ENCODE measurements at regions not wholly inside any gene's neighbourhood (a gene's known extent, or its start where the extent isn't known, plus 50 kb on each side); places are given as distances from the start of the nearest gene placed in this dataset.

DNA sequence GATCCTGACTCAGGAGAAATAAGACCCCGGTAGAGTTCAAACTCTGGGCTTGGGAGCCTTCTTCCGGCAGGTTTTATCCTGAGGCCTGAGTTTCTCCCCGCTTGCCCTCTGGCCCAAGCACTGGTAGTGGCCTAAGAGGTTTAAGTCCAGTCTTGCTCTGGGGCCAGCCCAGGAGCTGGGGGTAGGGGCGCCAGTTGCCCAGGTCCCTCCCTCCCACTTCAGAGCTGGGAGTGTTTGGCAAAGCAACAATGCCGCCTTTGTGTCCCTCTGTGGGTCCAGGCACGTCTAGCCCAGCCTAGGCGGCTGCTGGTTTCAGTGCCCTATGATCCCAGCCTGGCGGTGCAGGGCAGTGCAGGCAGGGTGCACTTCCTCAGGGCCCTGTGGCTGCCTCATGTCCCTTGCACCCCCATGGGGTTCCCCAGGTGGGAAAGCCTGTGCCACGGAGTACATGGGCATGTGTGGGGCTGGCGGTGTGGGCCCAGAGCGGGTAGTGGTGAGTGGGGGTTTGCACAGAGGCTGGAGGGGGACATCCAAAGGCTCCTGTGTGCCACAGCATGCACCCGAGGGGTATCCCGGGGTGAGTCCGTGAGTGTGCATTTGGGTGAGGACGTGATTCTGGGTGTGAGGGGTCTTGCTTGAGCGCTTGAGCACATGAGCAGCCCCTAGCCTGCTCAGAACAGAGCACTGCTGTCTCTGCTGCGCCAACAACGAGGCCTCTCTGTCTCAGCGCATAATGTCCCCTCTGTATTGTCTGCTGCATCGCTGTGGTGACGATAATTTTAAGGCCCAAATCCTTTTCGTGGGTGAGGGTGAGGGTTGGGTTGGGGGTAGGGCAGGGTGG is 61.7 kb upstream of the PSD2 start:
- DNase-seq (ENCODE audit: low spot score): peak; percentile 64

DNA sequence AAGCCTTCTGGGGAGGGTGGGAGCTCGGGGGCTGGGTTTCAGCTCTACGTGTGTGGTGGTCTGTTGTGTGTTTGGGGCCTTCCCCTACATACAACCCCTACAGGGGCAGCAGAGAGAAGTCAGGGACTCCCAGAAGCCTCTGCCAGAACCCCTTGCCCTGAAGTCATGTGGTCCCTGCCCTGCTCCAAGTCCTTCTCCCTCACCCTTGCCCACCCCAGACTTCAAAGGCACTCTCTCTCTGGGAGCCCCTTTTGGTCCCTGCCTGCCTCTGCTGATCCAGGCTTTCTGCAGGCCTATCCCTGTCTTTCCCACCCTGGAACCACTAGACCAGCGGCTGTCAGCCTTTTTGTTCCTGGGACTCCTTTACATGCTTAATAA is 61.1 kb upstream of the PSD2 start:
- no peak for DNase-seq (ENCODE audit: low spot score)

DNA sequence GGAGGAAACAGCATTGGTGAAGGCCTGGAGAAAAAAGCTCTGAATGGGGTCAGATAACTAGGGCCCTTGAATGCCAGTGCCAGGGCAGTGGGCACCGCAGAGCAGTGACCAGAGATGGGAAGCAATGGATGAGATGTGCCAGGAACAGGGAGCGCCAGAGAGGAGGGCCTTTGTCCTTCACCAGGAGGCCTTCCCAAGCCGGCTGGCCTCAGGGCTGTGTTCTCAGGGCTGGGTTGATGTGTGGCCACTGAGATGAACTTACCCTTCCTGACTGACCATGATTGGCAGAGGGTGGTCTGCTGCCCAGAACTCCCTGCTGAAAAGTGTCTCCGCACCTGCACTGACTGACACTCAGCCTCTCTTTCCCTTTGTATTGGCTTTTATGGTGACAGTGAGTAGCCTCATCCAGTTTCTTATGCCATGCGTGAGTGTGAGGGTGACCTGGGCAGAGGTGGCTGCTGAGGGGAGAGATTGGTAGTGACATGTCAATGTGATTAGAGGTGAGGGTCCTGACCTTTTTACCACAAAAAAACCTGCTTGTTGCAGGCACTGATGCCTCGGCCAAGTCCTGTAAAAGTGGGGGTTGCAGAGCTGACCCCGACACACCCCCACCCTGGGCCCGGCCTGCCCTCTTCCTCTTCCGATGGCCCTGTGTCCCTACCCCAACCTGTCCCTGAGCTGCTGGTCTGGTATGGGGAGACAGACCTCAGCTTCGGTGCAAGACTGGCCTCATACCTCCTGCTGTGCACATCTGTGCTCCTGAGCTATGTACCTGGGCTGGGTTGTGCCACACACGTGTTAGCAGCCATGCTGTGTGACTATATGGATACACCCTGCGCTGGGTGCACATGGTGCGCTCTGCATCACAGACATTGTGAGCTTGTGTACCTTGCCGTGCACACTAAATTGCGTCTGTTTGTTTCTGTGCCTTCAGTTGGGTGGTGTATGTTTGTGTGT is 57.1 kb upstream of the PSD2 start:
- DNase-seq (ENCODE audit: low spot score): peak; percentile 53

DNA sequence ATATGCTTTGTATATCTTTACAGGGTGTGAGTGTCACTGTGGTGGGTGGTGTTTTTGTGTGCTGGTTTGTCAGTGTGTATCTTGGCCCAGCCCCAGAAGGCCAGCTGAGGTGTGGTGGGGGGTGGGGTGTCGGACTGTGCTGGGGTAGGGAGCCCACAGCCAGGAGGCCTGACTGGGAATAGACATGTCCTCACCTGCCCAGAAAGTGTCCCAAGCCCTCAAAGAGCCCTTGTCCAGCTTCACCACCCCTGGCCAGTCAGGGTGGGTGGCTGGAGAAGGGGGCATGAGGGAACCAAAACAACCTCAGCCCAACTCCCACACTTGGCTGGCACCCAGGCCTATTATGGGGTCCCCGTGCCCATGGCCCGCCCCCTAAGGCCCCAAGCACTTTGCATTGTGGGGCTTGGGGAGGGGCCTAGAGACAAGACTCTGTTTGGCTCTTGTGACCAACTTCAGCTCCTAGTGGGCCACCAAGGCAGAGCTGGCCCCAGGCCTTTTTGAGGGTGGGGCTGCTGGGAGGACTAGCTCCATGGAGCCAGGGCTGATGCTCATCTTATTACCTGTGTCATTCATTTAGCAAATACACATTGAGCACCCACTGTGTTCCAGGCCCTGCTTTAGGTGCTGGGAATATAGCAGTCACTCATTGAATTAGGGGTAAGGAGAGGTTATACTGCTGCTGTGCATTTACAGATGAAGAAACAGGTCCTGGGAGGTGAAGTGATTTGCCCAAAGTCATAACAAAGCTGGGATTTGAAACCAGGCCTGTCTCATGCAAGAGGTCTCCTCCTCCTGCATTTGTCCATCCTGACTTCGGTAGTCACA is 56.2 kb upstream of the PSD2 start:
- DNase-seq (ENCODE audit: low spot score): no peak

DNA sequence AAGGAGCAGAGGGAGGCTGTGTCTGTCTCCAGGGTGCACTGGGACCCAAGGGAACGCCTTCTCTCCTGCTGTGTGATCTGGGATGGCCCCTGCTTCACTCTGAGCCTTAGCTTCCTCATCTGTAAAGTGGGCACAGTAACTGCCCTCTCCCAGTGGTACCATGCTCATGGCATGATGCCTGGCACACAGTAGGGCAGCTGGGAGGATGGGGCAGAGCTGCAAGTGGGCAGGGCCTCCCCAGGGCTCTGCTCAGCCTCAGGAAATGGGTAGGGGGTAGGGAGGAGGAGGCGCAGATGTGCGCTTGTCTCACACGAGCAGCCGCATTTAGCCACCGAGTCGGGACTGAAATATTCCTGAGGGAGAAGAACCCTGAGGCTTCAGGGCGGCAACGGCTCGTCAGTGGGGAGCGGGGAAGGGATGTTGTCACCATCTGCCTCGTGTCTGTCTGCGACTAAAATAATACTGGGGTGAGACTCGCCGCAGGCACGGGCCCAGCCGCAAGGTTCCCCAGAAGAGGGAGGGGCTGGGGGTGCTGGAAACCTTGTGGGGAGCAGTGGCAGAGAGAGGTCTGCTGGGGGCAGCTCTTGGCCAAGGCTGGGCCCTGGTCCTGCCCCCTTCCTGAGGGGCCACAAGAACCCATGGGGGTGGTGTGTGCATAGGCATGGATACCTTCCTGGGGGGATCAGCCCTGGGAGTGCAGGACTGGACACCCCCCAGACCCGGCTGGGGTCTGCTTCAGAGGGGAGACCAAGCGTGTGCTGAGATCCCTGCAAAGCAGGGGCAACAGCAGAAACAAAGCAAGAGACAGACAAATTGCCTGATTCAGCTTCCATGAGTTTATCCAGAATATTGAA is 55.2 kb upstream of the PSD2 start:
- no peak for DNase-seq (ENCODE audit: low spot score)

DNA sequence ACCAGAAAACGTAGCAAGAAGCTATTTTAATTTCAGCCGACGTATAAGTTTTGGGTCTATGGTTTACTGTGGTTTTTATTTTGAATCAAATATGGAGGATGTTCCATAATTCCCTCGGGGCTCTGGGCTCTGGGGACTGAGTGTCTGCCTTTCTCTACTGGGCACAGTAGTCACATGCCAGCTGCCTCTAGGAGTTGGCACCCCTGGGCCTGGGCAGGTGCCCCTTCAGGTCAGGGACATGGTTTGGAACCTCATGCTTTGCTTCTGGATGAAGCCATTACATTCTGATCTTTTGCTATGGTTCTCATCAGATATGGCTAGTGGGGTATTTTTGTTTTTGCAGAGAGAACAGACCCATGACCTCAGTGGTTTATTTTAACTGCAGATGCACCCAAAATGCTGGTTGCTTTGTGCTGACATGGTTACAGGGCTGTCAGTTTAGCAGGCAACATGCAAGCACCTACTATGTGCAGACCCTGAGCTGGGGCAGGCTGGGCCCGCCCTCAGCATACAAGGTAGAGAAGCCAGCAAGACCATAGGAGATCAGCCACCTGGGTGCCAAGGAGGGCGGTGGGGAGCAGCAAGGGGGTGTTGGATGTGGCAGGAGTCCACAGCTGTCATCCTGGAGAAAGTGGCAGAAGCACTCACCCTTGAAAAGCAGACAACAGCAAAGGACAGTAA is 54.5 kb upstream of the PSD2 start:
- no peak for DNase-seq (ENCODE audit: low spot score)

DNA sequence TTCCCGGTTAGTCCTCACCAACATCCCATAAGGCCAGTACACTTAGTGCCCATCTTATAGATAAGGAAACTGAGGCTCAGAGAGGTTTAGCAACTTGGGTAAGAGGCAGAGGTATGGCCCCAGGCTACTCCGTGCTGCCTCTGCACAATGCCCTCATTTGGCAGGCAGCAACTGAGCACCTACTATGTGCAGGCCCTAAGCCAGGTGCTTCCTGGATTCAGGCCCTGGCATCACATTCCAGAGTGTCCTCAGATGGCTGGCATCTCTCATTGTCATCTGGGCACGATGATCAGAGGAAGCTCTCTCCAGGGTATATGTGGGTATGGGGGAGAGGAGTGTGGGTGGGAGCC is 53.8 kb upstream of the PSD2 start:
- DNase-seq (ENCODE audit: low spot score): no peak

DNA sequence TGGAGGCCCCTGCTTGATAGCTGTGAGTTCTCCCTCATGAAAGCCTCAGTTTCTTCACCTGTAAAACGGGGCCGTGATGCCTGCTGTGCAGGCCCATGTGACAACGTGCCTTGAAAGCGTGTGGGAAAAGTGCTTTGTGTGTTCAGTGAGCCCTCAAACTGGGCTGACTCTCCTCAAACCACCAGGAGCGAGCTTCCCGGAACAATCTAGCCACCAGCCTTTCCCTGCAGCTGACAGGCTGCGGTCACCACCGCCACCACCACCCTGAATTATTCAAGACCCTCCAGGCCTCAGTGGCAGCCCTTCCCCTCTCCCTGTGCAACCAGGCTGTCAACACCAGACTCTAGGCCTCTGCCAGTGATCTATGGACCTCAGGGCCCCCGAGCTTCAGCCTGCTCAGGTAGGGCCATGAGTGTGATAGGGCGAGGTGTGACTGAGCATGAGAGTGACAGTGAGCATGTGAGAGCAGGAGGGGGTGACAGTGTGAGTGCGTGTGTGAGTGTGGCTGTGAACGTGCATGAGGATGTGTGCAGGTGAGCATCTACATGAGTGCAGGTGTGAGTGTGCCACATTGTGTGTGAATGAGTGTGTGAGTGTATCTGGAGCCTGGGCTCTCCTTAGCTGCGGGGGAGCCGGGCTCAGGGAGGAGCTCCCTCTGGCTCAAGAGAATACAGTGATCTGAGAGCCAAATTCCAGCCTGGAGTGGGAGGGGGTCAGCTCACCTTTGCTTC is 53.3 kb upstream of the PSD2 start:
- no peak for DNase-seq (ENCODE audit: low spot score)

DNA sequence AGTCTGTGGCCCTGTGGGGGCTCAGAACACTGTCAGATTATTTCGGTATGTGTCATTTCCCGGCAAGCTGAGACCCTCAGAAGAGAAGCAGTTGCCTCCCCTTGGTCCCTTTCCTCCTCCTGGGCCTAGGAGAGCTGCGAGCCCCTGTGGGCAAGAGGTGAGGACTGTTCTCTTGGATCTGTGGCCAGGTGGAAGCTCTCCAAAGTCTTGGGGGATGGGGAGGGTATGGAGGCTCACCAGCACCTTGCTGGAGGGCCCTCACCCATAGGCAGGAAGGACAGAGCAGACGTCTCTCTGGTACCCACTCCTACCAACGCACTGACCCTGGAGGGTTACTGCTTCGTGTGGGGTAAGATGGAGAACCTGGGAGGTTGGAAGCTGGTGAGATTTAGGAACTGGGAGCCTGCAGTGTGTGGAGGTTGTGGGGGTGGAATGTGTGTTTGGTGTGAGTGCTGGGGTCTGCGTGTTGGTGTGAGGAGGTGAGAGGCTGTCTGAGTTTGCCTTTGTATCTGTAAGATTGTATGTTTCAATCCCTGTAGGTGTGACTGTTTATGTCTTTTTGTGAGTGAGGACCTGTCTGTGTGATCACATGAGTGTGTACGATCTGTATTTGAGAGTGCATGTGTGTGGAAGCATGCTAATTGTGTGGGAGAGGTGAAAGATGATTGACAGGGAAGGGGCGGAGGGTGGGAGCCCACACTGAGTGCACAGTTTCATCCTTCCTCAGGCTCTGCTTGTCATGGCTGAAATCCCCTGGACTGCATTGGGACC is 52.4 kb upstream of the PSD2 start:
- no peak for DNase-seq (ENCODE audit: low spot score)

DNA sequence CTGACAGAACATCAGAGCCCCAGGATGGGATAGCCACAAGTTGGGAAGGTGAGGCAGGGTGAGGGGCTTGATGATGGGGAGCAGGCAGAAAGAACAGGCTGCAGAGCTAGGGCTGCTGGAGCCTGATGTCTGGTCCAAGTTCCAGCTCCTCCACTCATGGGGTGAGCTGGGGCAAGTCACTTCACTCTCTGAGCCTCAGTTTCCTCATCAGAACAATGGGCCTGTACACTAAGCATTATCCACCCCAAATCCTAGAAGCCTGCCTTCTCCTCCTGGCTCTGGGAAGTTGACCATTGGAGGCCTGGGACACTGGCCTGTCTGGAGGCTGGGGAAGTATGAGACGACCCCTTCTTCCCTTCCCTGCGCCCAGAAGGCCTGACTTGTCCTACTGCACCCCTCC is 51.8 kb upstream of the PSD2 start:
- no peak for DNase-seq (ENCODE audit: low spot score)

DNA sequence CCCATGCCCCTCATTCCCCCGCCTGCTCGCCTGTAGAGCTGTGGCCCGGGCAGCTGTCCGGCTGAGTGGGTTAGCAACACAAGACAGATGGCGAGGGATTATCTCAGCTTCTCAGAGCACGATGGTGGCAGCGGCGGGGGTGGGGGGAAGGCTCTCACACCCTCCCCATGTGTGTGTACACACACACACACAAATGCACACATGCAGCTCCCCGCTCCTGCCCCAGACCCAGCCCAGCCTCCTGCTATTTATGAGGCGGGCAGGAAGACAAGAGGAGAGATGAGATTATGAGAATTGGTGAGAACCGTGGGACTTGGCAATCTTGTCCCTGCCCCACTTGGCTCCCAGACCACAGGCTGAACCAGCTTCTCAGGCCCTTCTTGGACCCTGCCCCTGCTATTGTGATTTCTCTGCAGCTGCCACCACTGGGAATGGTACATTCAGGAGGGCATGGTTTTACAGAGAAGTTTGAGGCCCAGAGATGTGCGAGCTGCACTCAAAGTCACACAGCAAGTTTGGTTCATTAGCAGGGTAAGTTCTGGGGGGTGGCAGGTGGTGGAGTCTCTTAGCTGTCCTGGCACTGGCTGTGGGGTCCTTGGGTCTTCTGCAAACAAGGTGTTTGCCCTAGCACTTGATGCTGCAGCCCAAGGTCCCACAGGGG is 51.0 kb upstream of the PSD2 start:
- no peak for DNase-seq (ENCODE audit: low spot score)

DNA sequence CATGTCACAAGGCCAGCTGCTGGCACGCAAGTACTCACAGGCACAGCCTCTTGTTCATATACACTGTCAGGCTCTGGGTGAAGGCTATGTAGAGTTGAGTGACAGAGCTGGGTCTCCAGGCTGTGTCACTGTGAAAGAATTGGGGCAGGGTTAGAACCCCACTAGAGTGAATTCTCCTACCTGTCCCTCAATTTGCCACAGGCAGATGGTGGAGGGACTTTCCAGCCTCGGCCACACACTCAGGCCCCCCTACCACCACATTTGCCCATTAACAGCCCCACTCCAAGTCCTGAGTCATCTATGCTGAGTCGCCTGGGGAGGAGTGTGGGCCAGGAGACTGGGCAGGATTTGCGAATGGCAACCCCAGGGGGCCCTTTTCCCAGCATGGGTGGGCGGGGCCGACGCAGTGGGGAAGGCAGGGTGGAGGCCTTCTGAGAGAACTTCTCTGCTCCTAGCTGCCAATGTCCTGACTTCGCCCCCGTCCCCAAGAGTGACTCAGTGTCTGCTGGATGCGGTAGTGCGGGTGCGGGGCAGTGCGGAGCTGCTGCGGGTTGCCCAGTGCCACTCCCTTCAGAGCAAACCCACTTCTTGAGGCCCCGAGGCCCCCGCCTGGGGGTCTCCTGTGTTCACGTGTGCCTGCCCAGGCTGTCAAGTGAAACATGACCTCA is 50.3 kb upstream of the PSD2 start:
- DNase-seq (ENCODE audit: low spot score): no peak

DNA sequence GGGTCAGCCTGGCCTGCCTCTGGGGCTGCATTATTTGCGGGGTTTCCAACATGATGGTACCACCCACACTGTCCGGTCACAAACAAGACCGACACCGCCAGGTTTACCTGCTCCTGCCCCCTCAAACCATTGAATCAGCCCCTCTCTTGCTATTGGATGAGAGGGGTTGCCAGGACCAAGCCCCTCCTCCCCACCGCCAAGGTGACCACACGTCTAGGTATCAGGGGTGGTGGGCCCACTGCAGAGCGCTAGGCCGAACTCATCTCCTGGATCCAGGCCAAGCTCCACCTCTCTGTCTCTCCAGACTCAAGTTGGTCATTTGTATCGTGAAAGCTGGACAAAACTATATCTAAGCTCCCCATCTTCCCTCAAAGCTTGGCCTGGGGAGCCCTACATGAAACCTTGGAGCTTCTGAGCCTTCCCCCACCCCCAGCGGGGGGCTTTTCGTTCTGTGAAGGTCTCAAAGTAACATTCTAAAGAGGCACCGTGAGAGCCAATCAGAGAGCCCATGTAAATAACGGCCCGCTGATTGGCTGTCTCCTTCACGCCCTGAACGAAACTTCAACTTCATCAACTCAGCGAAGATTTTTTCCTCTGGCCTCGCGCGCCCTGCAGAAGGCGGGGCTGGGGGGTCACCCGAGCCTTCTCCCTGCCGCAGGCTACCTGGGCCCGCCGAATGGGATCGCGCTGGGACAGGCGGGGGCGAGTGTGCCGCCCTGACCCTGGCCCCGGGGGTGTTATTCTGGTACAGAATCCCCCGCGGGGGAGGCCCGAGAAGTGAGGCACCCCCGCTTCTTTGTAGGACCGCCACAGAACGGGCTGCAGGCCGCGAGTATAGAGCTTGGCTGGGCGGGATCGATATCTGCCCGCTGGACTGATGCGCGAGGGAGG is 49.6 kb upstream of the PSD2 start:
- peak; percentile 83 for DNase-seq (ENCODE audit: low spot score)
